ENCODE measurements at regions not wholly inside any gene's neighbourhood (a gene's known extent, or its start where the extent isn't known, plus 50 kb on each side); places are given as distances from the start of the nearest gene placed in this dataset.

DNA sequence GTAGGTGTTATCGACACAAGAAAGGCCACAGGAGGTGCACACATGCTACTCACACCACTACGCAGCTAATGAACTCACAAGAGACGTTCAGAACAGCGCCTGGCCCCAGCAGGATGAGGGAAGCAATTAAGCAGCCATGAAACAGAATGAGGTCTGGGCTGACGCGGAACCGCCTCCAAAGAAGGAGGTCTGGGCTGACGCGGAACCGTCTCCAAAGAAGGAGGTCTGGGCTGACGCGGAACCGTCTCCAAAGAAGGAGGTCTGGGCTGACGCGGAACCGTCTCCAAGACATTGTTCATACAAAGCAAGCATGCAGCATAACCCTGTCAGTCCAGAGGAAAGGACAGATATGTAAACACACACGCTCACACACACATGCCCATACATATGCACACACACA, 63.2 kb upstream of the ZNF354A start:
- TF ChIP-seq CTCF (IDR thresholded peaks at IDR 0.05), result no peak
- TF ChIP-seq POLR2AphosphoS5 (IDR thresholded peaks at IDR 0.05; ENCODE audit: low read depth, low read length), result no peak
- TF ChIP-seq REST (IDR thresholded peaks at IDR 0.05; ENCODE audit: insufficient read depth in 1 of 2, low read depth in 2 of 2, low read length in 1 of 2), result no peak
- no peak for TF ChIP-seq TCF7L2 (IDR thresholded peaks at IDR 0.05; ENCODE audit: low read depth, low read length)
